HCT116 (cell line): ENCODE measurements at regions not wholly inside any gene's neighbourhood (a gene's known extent, or its start where the extent isn't known, plus 50 kb on each side); places are given as distances from the start of the nearest gene placed in this dataset.

Experiments
- ATAC-seq: fragments of 200-7000 bp; cut with Tn5 transposase; 2 replicates; pipeline ENCODE4 v1.9.1; 2020; ENCODE audit warnings: mild to moderate bottlenecking, moderate library complexity
- BruUV-seq: library from RNA; stranded (reverse); fragments of 400-500 nt; replicated peaks from 2 replicates; lab custom pipeline; 2021; lab: Mats Ljungman, UMichigan
- CTCF ChIA-PET: fragments of 300-600 bp; sonication (Branson Sonifier 250); formaldehyde crosslinking; loops from one replicate; lab custom pipeline; 2021; ENCODE audit warnings: antibody characterized with exemption; lab: Charles Lee
- POLR2A ChIA-PET: fragments of 300-600, 350-600 bp; sonication (Branson Sonifier 250); formaldehyde crosslinking; loops from one replicate; lab custom pipeline; 2021; ENCODE audit warnings: antibody characterized with exemption; lab: Charles Lee
- RAD21 ChIA-PET, 2 experiments: fragments of 300-600 bp; sonication (Branson Sonifier 250); formaldehyde crosslinking; loops; one replicate each; lab custom pipeline; 2023; ENCODE audit warnings: low total read pairs in 2 of 2; ENCODE audit not compliant: uncharacterized antibody in 2 of 2, unreplicated experiment in 2 of 2, low non-redundant PET in 1 of 2; lab: Charles Lee
- DNase-seq: peaks from one replicate; pipeline ENCODE4 v3.0.0-alpha.2; 2010; ENCODE audit warnings: low read depth, low spot score
- H2AFZ ChIP-seq: fragments of 200-600 bp; shearing (Covaris generic), sonication (generic); 2 replicates; pipeline ENCODE4 v1.6.1; 2017; ENCODE audit warnings: low read depth, mixed run types, mixed read lengths, antibody characterized with exemption, low read length; ENCODE audit not compliant: poor library complexity, severe bottlenecking
- H3K27ac ChIP-seq: 2 replicates; pipeline ENCODE4 v1.5.1; 2012; ENCODE audit warnings: low read depth, low read length
- H3K27me3 ChIP-seq: fragments of 200-600 bp; sonication (generic); 2 replicates; pipeline ENCODE4 v1.6.1; 2016; ENCODE audit warnings: mixed run types, low read length, mixed read lengths; ENCODE audit not compliant: insufficient read depth
- H3K36me3 ChIP-seq, 2 experiments: fragments of 200-500 bp in 1 of 2; fragments of 200-600 bp in 1 of 2; sonication (Bioruptor generic) in 1 of 2; sonication (generic) in 1 of 2; 2 replicates each; pipeline versions ENCODE4 v1.5.1 to v1.6.1; 2014 to 2016; ENCODE audit warnings: low read length in 2 of 2, inconsistent platforms in 1 of 2, mixed read lengths in 1 of 2, mixed run types in 1 of 2; ENCODE audit not compliant: insufficient read depth in 2 of 2, control insufficient read depth in 1 of 2
- H3K4me1 ChIP-seq, 2 experiments: fragments of 200-600 bp in 1 of 2; sonication (generic) in 1 of 2; 2 replicates each; pipeline versions ENCODE4 v1.5.1 to v1.6.1; 2012 to 2017; ENCODE audit warnings: low read length in 2 of 2, inconsistent platforms in 1 of 2, mild to moderate bottlenecking in 1 of 2, mixed read lengths in 1 of 2, mixed run types in 1 of 2, moderate library complexity in 1 of 2; ENCODE audit not compliant: insufficient read depth in 2 of 2, control insufficient read depth in 1 of 2
- H3K4me2 ChIP-seq: fragments of 200-600 bp; sonication (generic); 2 replicates; pipeline ENCODE4 v1.6.1; 2017; ENCODE audit warnings: mixed run types, low read length, mixed read lengths
- H3K4me3 ChIP-seq, 2 experiments: fragments of 200-600 bp in 1 of 2; sonication (generic) in 1 of 2; replicated peaks in 1 of 2; 2 replicates each; pipeline ENCODE4 v1.5.1; 2011 to 2016; ENCODE audit warnings: low read length in 2 of 2, control low read depth in 1 of 2, low read depth in 1 of 2, mild to moderate bottlenecking in 1 of 2, mixed read lengths in 1 of 2, mixed run types in 1 of 2
- H3K79me2 ChIP-seq: fragments of 200-600 bp; sonication (generic); 2 replicates; pipeline ENCODE4 v1.6.1; 2017; ENCODE audit warnings: mild to moderate bottlenecking, mixed run types, low read length, moderate library complexity, mixed read lengths; ENCODE audit not compliant: insufficient read depth
- H3K9ac ChIP-seq: fragments of 200-600 bp; sonication (generic); 2 replicates; pipeline ENCODE4 v1.6.1; 2016; ENCODE audit warnings: low read length, mixed read lengths
- H3K9me2 ChIP-seq: fragments of 200-600 bp; sonication (generic), shearing (Covaris generic); 2 replicates; pipeline ENCODE4 v1.6.1; 2017; ENCODE audit warnings: mixed run types, mild to moderate bottlenecking, moderate library complexity; ENCODE audit not compliant: insufficient read depth
- H3K9me3 ChIP-seq, 2 experiments: fragments of 200-500 bp in 1 of 2; fragments of 200-600 bp in 1 of 2; sonication (Bioruptor generic) in 1 of 2; sonication (generic) in 1 of 2; 2 replicates each; pipeline ENCODE4 v1.6.1; 2014 to 2017; ENCODE audit warnings: low read length in 2 of 2, mixed read lengths in 2 of 2, inconsistent platforms in 1 of 2, low read depth in 1 of 2, mild to moderate bottlenecking in 1 of 2, mixed run types in 1 of 2, moderate library complexity in 1 of 2; ENCODE audit not compliant: control insufficient read depth in 1 of 2, insufficient read depth in 1 of 2
- H4K20me1 ChIP-seq: fragments of 200-600 bp; sonication (generic), shearing (Covaris generic); 2 replicates; pipeline ENCODE4 v1.6.1; 2017; ENCODE audit warnings: mixed run types, mild to moderate bottlenecking, moderate library complexity; ENCODE audit not compliant: insufficient read depth
- CBX3 ChIP-seq: IDR thresholded peaks from 2 replicates; pipeline ENCODE4 v1.6.1; 2012; ENCODE audit warnings: low read depth
- CTCF ChIP-seq, 3 experiments: fragments of 200-600 bp in 1 of 3; sonication (generic) in 1 of 3; IDR thresholded peaks in 2 of 3; conservative IDR thresholded peaks in 1 of 3; 2 replicates each; pipeline ENCODE4 v1.5.1; 2012 to 2017; ENCODE audit warnings: low read depth in 2 of 3, low read length in 2 of 3, antibody characterized with exemption in 1 of 3, borderline replicate concordance in 1 of 3, control low read depth in 1 of 3, mild to moderate bottlenecking in 1 of 3, mixed read lengths in 1 of 3, mixed run types in 1 of 3, moderate library complexity in 1 of 3; ENCODE audit not compliant: insufficient read depth in 1 of 3
- EZH2 ChIP-seq: fragments of 200-600 bp; sonication (generic); IDR thresholded peaks from 2 replicates; pipeline ENCODE4 v1.6.1; 2017; ENCODE audit warnings: antibody characterized with exemption, mixed run types
- EZH2phosphoT487 ChIP-seq: fragments of 200-600 bp; IDR thresholded peaks from 2 replicates; pipeline ENCODE4 v1.6.1; 2018; ENCODE audit warnings: antibody characterized with exemption, borderline replicate concordance
- MAX ChIP-seq: IDR thresholded peaks from 2 replicates; pipeline ENCODE4 v1.6.1; 2012
- RAD21 ChIP-seq: IDR thresholded peaks from 2 replicates; pipeline ENCODE4 v1.6.1; 2012; ENCODE audit warnings: low read depth, mild to moderate bottlenecking
- SIN3A ChIP-seq: IDR thresholded peaks from 2 replicates; pipeline ENCODE4 v1.6.1; 2012; ENCODE audit warnings: low read depth
- ZFX ChIP-seq: fragments of 450-650 bp; IDR thresholded peaks from 2 replicates; pipeline ENCODE4 v1.6.1; 2017
- intact Hi-C: fragments of 100-400 bp; cut with micrococcal nuclease; formaldehyde crosslinking; loops from 2 replicates; pipeline ENCODE4 v1.10.0; 2022

- no peak for ATAC-seq
- ChIA-PET RAD21 (no interaction called here), POLR2A (no interaction called here), CTCF (no interaction called here)
- BruUV-seq = no TSS peak
- intact Hi-C loops = no loop called here
- DNase-seq = no peak
- H4K20me1 ChIP-seq = no peaks in the 10 kb centered on the region
- no peaks in the 10 kb centered on the region for H3K79me2 ChIP-seq
- no peak overlapping the region for H3K27ac ChIP-seq
- no peak overlapping the region for H3K4me2 ChIP-seq
- H3K4me3 ChIP-seq = no peak overlapping the region
- no peak overlapping the region for H2AFZ ChIP-seq
- no peaks in the 10 kb centered on the region for H3K4me1 ChIP-seq
- no peaks in the 10 kb centered on the region for H3K9me3 ChIP-seq
- H3K9ac ChIP-seq = no peak overlapping the region
- no peaks in the 10 kb centered on the region for H3K36me3 ChIP-seq
- no peak for TF ChIP-seq EZH2phosphoT487
- TF ChIP-seq EZH2 = no peak
- TF ChIP-seq CBX3 = no peak
- TF ChIP-seq ZFX = no peak
- H3K9me2 ChIP-seq = no peaks in the 10 kb centered on the region
- peaks cover 9% of the 10 kb centered on the region for H3K27me3 ChIP-seq
Measured at GRCh38 chr3:40925231-40925630, 274.1 kb upstream of the CTNNB1 start.

GRCh38 chr3:40930131-40930538 is 269.2 kb upstream of the CTNNB1 start:
- Histone ChIP-seq H3K79me2 (no peaks in the 10 kb centered on the region), H3K4me3 (no peak overlapping the region), H4K20me1 (no peaks in the 10 kb centered on the region), H3K9ac (no peak overlapping the region), H2AFZ (no peak overlapping the region), H3K4me1 (no peaks in the 10 kb centered on the region), H3K36me3 (no peaks in the 10 kb centered on the region), H3K9me2 (no peaks in the 10 kb centered on the region), H3K9me3 (no peaks in the 10 kb centered on the region), H3K27ac (no peak overlapping the region), H3K27me3 (peaks cover 9% of the 10 kb centered on the region), H3K4me2 (no peak overlapping the region)
- TF ChIP-seq RAD21 (peak; percentile 23; the same call in 1 of the 2 replicates), MAX (no peak), CTCF (IDR thresholded peaks at IDR 0.05 in 2 of 3, conservative IDR thresholded peaks at IDR 0.05 in 1 of 3; ENCODE audit: borderline replicate concordance in 1 of 3, insufficient read depth in 1 of 3, low read depth in 2 of 3, low read length in 2 of 3) (0 out of 6 replicates have a peak, but pooled peaks of 1 of the 3 experiments have one; percentile 4), SIN3A (no peak)
- intact Hi-C loops = no loop called here
- ATAC-seq = peak; percentile 52; the same call in 1 of the 2 replicates
- RAD21 ChIA-PET = no interaction called here
- no peak for DNase-seq
- POLR2A ChIA-PET = no interaction called here
- BruUV-seq = no TSS peak
- CTCF ChIA-PET = no interaction called here
